GM10266 (cell line): ENCODE measurements at regions not wholly inside any gene's neighbourhood (a gene's known extent, or its start where the extent isn't known, plus 50 kb on each side); places are given as distances from the start of the nearest gene placed in this dataset.
"Not testable (repeated sequence)": the region's sequence is repeated elsewhere in the genome, so short reads cannot be mapped to it uniquely, and the experiment has no call there.

ENCODE experiments used
- DNase-seq: peaks from one replicate; pipeline ENCODE4 v3.0.0; 2012; ENCODE audit errors: extremely low spot score
- TF ChIP-seq, protein P1 (sequence below): IDR thresholded peaks from 2 replicates; pipeline ENCODE4 v1.5.1; 2012; ENCODE audit warnings: mild to moderate bottlenecking, low read depth; ENCODE audit not compliant: control insufficient read depth, insufficient read depth; ENCODE audit errors: missing control alignments

DNA sequence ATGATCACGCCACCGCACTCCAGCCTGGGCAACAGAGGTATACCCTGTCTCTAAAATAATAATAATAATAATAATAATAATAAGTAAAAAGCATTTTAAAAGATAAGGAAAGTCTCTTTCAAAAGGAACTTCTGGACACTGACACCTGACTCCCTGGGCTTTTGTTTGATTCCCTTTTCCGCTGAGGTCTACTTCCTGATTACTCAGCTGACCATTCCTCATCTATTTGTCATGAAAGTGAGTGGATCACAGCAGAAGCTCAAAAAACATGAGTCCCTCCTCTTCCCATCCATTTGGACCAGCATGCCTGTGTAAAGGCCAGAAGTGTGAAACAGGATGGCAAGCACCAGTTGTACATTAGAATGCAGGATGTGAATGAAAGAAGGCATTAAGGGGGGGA lies 61.1 kb upstream of the FBXO28 start:
- TF ChIP-seq, protein P1, sequence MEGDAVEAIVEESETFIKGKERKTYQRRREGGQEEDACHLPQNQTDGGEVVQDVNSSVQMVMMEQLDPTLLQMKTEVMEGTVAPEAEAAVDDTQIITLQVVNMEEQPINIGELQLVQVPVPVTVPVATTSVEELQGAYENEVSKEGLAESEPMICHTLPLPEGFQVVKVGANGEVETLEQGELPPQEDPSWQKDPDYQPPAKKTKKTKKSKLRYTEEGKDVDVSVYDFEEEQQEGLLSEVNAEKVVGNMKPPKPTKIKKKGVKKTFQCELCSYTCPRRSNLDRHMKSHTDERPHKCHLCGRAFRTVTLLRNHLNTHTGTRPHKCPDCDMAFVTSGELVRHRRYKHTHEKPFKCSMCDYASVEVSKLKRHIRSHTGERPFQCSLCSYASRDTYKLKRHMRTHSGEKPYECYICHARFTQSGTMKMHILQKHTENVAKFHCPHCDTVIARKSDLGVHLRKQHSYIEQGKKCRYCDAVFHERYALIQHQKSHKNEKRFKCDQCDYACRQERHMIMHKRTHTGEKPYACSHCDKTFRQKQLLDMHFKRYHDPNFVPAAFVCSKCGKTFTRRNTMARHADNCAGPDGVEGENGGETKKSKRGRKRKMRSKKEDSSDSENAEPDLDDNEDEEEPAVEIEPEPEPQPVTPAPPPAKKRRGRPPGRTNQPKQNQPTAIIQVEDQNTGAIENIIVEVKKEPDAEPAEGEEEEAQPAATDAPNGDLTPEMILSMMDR = no peak
- no peak for DNase-seq

DNA sequence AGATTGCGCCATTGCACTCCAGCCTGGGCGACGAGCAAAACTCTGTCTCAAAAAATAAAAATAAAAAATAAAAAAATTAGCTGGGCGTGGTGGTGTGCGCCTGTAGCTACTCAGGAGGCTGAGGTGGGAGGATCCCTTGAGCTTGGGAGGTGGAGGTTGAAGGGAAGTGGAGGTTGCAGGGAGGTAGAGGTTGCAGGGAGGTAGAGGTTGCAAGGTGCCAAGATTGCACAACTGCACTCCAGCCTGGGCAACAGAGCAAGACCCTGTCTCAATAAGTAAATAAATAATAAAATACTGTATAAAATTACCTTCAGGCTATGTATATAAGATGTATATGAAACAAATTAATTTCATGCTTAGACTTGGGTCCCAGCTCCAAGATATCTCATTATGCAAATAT lies 62.1 kb upstream of the FBXO28 start:
- not testable (repeated sequence) for DNase-seq

DNA sequence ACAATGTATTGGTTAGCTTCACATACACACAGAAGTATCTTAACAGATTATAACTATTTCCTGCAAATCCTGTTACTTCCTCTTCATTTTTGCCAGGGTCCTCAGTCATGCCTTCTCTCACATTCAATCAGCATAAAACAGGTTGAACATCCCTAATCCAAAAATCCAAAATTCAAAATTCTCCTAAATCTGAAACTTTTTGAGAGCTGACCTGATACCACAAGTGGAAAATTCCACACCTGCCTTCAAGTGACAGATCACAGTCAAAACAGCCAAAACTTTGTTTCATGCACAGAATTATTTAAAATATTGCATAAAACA lies 62.9 kb upstream of the FBXO28 start:
- TF ChIP-seq, protein P1 = no peak

DNA sequence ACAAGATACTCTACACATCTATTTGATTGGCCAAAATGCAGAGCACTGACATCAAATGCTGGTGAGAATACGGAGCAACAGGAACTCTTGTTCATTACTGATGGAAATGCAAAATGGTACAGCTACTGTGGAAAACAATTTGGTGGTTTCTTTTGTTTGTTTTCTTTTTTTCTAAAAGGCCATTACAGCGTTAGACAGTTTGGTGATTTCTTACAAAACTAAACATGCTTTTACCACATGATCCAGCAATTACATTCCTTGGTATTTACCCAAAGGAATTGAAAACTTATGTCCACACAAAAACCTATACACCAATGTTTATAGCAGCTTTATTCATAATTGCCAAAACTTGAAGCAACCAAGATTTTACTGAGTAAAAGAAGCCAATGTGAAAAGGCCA lies 66.4 kb upstream of the FBXO28 start:
- no peak for DNase-seq
- TF ChIP-seq, protein P1 = no peak

More for the DNA sequence above, 62.9 kb upstream of the FBXO28 start:
- no peak for DNase-seq

DNA sequence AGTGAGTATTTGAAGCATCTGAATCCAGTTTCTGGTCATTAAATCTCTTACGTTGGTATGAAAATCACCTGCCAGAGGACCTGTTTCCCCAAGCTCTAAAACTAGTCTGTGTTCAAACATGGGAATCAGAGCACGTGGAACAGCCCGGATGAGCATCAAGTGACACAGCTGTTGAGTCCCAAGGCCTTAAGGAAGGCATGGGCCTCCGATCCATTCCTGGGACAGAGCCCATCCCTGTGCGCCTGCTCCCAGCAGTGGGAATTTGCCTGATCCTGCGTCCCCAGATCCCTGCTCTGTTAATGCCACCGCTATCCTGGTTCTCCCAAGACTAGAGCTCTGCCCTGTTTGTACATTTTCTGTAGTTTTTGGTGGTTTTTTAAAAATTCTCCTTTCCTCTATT lies 68.4 kb upstream of the FBXO28 start:
- TF ChIP-seq, protein P1 = no peak
- DNase-seq = no peak

DNA sequence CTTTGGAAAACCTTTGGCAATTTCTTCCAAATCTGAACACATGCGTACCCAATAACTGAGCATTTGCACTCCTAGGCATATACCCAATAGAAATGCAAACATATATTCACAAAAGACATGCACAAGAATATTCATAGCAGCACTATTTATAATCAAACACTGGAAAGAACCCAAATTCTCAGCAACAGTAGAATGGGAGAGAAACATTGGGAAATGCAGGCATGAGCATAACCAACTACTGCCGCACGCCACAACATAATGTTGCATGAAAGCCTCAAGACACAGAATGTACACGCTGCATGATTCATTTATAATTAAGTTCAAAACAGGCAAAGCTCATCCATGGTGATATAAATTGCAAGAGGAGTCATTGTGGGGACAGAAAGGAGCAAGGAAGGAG lies 69.5 kb upstream of the FBXO28 start:
- no peak for DNase-seq

DNA sequence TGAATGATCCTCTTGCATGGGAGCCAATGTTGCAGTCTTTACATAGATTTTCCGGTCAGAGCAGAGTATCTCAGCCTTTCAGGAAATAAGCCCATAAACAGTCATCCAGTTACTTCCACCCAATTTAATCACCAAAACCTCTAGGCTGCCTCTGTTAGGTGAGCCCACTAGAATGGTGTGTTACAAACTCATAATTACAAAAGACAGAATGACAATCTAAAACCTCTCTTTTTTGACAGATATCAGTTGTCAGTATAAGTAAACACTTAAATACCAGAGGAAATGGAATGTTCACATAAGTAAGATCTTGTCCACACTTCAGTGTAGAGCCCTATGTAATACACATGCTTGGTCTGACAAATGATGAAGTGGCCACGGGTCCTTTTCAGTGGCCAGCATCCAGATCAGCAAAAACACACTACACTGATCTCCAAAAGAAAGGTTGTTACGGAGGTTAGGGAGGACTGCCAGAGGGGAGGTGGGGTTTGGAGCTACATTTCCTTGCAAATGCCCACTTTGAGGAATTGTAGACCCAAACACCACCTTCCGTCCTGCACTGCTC lies 71.3 kb upstream of the FBXO28 start:
- TF ChIP-seq, protein P1 = no peak
- DNase-seq = no peak

More for the DNA sequence above, 69.5 kb upstream of the FBXO28 start:
- TF ChIP-seq, protein P1 = no peak

DNA sequence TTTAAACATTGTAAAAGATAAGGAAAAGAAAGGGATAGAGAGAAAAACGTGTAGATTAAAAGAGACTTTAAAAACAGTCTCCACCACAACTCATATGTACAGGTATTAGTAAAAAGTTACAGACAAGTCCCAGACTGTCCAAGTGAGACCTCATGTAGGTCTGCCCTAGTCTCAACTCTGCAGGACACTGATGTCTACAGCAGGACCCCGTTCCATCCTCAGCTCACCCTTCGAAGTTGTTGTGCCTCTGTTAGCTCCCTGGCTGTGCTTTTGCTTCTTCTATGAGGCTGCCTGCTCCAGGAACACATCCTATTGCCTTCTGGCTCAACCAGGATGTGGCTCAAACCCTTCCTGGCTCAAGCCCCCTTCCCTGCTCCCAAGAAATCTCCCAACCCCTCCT lies 72.9 kb upstream of the FBXO28 start:
- no peak for DNase-seq
- TF ChIP-seq, protein P1 = no peak

DNA sequence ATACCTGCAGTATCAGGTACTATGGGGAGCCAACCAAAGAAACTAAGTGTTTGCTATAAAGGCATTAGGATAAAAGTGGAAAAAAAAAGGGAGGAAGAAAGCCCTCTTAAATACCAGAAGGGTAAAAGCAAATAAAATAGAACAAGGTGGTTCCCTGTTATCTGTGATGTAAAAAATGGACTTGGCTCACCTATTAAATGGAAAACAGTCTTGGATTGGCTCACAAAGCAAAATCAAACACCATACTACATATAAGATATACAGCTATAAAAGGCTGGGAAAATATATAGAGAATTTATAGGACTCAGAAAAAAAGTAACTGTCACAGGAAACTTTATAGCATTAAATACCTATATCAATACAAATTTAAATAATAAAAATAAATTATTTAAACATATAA lies 73.5 kb upstream of the FBXO28 start:
- DNase-seq = not testable (repeated sequence)

DNA sequence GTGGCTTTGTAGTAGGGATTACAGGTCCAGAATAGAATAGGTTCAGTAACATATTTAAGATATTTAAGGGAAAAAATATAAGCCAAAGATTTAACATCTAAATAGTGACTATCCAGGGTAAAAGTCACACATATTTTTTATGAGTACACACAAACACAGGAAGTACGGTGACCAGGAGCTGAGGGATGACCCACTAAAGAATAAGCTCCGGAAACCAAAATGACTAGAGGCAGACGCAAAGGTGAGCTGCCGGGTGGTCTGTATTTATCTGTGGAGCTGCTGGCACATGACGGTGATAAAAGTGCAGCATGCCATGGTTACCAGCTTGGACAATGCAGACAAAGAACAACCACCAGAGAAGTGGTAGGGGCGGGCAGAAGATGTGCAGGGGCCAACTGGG lies 73.9 kb upstream of the FBXO28 start:
- DNase-seq = not testable (repeated sequence)

DNA sequence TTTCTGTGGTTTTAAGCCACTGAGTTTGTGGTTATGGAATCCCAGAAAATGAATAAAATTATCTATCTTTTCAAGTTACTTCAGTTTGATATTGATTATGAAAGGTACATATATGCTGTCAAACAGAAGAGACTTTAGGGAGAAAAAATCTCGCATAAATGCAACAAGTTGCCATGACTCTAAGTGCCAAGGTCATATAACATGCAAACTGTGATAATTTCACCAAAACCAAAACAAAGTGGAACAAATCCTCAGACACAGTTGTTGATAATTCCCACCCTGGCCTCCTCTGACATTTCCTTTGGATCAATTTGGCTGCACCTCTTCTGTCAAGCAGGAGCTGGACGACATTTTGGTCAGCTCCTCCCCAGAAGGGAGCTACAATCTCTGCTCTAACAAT lies 75.1 kb upstream of the FBXO28 start:
- not testable (repeated sequence) for DNase-seq

DNA sequence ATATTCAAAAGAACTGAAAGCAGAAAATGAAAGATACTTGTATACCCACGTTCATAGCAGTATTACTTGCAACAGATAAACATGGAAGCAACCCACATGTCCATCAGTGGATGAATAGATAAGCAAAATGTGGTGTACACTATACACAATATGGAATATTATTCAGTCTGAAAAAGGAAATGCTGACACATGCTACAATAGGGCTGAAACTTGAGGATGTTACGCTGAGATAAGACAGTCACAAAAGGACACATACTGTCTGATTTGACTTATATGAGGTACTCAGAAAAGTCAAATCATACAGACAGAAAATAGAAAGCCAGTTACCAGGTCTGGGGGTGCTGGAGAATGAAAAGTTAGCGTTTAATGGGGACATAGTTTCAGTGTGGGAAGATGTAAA lies 76.5 kb upstream of the FBXO28 start:
- DNase-seq = not testable (repeated sequence)
